HepG2 (cell line): ENCODE measurements at regions not wholly inside any gene's neighbourhood (a gene's known extent, or its start where the extent isn't known, plus 50 kb on each side); places are given as distances from the start of the nearest gene placed in this dataset.

Experiments used
- CREM ChIP-seq, 2 experiments: sonication (generic) in 1 of 2; formaldehyde crosslinking in 1 of 2; IDR thresholded peaks; 2 replicates each; pipeline versions ENCODE4 v1.4.0 to v1.6.1; 2016 to 2020; ENCODE audit warnings: antibody characterized with exemption in 1 of 2, mild to moderate bottlenecking in 1 of 2, missing genetic modification reagents in 1 of 2
- DNMT1 ChIP-seq: sonication (generic); formaldehyde crosslinking; IDR thresholded peaks from 2 replicates; pipeline ENCODE4 v1.5.1; 2020; ENCODE audit warnings: mild to moderate bottlenecking, missing genetic modification reagents
- GRHL1 ChIP-seq: sonication (generic); formaldehyde crosslinking; conservative IDR thresholded peaks from 2 replicates; pipeline ENCODE4 v1.8.0; 2022; ENCODE audit warnings: missing genetic modification reagents
- HMGXB4 ChIP-seq, 2 experiments: sonication (generic) in 1 of 2; formaldehyde crosslinking in 1 of 2; IDR thresholded peaks; 2 replicates each; pipeline versions ENCODE4 v1.4.0 to v1.6.1; 2018 to 2020; ENCODE audit warnings: missing genetic modification reagents in 2 of 2, borderline replicate concordance in 1 of 2, low read depth in 1 of 2, mild to moderate bottlenecking in 1 of 2, missing biosample characterization in 1 of 2
- MAFG ChIP-seq: sonication (generic); formaldehyde crosslinking; IDR thresholded peaks from 2 replicates; pipeline ENCODE4 v1.5.1; 2020; ENCODE audit warnings: mild to moderate bottlenecking, missing genetic modification reagents
- MBNL3 ChIP-seq: fragments of 250-450 bp; sonication (Bioruptor Pico); conservative IDR thresholded peaks from 2 replicates; pipeline ENCODE4 v1.8.0; 2022; ENCODE audit warnings: mild to moderate bottlenecking, inconsistent platforms
- MXD4 ChIP-seq: IDR thresholded peaks from 2 replicates; pipeline ENCODE4 v1.6.1; 2016; ENCODE audit warnings: mild to moderate bottlenecking, missing biosample characterization, missing genetic modification reagents
- MYPOP ChIP-seq: sonication (generic); formaldehyde crosslinking; IDR thresholded peaks from 2 replicates; pipeline ENCODE4 v1.8.1; 2023; ENCODE audit warnings: mild to moderate bottlenecking, moderate library complexity, missing genetic modification reagents
- NONO ChIP-seq, 2 experiments: fragments of 450-650 bp in 1 of 2; sonication (generic) in 1 of 2; formaldehyde crosslinking in 1 of 2; IDR thresholded peaks in 1 of 2; conservative IDR thresholded peaks in 1 of 2; 2 replicates each; pipeline versions ENCODE4 v1.6.1 to v1.8.0; 2017 to 2022; ENCODE audit warnings: mild to moderate bottlenecking in 1 of 2, missing genetic modification reagents in 1 of 2, moderate library complexity in 1 of 2
- SMC3 ChIP-seq: IDR thresholded peaks from 2 replicates; pipeline ENCODE4 v1.6.1; 2011; ENCODE audit warnings: low read length, improper control_type of control experiment
- ZMYM4 ChIP-seq: sonication (generic); formaldehyde crosslinking; IDR thresholded peaks from 2 replicates; pipeline ENCODE4 v1.8.1; 2023; ENCODE audit warnings: mild to moderate bottlenecking, missing genetic modification reagents
- ZNF879 ChIP-seq: sonication (generic); formaldehyde crosslinking; IDR thresholded peaks from 2 replicates; pipeline ENCODE4 v1.8.1; 2023; ENCODE audit warnings: missing genetic modification reagents
- TF ChIP-seq, protein P1 (sequence below): sonication (generic); formaldehyde crosslinking; IDR thresholded peaks from 2 replicates; pipeline ENCODE4 v1.9.0; 2021; ENCODE audit warnings: mild to moderate bottlenecking, missing genetic modification reagents
- TF ChIP-seq, protein P2 (sequence below): IDR thresholded peaks from 2 replicates; pipeline ENCODE4 v1.6.1; 2016; ENCODE audit warnings: low read depth, borderline replicate concordance

- TF ChIP-seq, protein P1, sequence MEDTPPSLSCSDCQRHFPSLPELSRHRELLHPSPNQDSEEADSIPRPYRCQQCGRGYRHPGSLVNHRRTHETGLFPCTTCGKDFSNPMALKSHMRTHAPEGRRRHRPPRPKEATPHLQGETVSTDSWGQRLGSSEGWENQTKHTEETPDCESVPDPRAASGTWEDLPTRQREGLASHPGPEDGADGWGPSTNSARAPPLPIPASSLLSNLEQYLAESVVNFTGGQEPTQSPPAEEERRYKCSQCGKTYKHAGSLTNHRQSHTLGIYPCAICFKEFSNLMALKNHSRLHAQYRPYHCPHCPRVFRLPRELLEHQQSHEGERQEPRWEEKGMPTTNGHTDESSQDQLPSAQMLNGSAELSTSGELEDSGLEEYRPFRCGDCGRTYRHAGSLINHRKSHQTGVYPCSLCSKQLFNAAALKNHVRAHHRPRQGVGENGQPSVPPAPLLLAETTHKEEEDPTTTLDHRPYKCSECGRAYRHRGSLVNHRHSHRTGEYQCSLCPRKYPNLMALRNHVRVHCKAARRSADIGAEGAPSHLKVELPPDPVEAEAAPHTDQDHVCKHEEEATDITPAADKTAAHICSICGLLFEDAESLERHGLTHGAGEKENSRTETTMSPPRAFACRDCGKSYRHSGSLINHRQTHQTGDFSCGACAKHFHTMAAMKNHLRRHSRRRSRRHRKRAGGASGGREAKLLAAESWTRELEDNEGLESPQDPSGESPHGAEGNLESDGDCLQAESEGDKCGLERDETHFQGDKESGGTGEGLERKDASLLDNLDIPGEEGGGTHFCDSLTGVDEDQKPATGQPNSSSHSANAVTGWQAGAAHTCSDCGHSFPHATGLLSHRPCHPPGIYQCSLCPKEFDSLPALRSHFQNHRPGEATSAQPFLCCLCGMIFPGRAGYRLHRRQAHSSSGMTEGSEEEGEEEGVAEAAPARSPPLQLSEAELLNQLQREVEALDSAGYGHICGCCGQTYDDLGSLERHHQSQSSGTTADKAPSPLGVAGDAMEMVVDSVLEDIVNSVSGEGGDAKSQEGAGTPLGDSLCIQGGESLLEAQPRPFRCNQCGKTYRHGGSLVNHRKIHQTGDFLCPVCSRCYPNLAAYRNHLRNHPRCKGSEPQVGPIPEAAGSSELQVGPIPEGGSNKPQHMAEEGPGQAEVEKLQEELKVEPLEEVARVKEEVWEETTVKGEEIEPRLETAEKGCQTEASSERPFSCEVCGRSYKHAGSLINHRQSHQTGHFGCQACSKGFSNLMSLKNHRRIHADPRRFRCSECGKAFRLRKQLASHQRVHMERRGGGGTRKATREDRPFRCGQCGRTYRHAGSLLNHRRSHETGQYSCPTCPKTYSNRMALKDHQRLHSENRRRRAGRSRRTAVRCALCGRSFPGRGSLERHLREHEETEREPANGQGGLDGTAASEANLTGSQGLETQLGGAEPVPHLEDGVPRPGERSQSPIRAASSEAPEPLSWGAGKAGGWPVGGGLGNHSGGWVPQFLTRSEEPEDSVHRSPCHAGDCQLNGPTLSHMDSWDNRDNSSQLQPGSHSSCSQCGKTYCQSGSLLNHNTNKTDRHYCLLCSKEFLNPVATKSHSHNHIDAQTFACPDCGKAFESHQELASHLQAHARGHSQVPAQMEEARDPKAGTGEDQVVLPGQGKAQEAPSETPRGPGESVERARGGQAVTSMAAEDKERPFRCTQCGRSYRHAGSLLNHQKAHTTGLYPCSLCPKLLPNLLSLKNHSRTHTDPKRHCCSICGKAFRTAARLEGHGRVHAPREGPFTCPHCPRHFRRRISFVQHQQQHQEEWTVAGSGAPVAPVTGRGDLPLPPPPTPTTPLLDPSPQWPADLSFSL (CRISPR knock-in tag) = no peak
- TF ChIP-seq NONO (IDR thresholded peaks at IDR 0.05) (no peak), NONO (CRISPR knock-in tag; conservative IDR thresholded peaks at IDR 0.05) (0 out of 2 replicates have a peak, but pooled peaks have one; percentile 40), MYPOP (CRISPR knock-in tag) (no peak), SMC3 (peak; percentile 6; the same call in 1 of the 2 replicates), DNMT1 (CRISPR knock-in tag) (no peak), ZMYM4 (CRISPR knock-in tag) (peak; percentile 65; the same call in 1 of the 2 replicates), MAFG (CRISPR knock-in tag) (no peak), CREM (IDR thresholded peaks at IDR 0.05) (no peak), CREM (CRISPR knock-in tag; IDR thresholded peaks at IDR 0.05) (no peak), ZNF879 (no peak), GRHL1 (no peak), HMGXB4 (CRISPR knock-in tag; IDR thresholded peaks at IDR 0.05; ENCODE audit: borderline replicate concordance in 1 of 2, low read depth in 1 of 2) (peak; percentile 61 to 69; a peak in 2 of 4 replicates), MXD4 (CRISPR knock-in tag) (no peak), MBNL3 (CRISPR knock-in tag) (no peak)
- TF ChIP-seq, protein P2, sequence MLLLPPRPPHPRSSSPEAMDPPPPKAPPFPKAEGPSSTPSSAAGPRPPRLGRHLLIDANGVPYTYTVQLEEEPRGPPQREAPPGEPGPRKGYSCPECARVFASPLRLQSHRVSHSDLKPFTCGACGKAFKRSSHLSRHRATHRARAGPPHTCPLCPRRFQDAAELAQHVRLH (CRISPR knock-in tag) = no peak
Measured at GRCh38 chr12:127280393-127281275, 986.3 kb upstream of the TMEM132C start (continued).
